Esophagus squamous epithelium (tissue), 5 donors: ENCODE measurements at regions not wholly inside any gene's neighbourhood (a gene's known extent, or its start where the extent isn't known, plus 50 kb on each side); places are given as distances from the start of the nearest gene placed in this dataset.

Experiments
- DNase-seq: peaks from one replicate; lab custom pipeline; 2025; lab: John Stamatoyannopoulos, UW
- H3K27ac ChIP-seq, 4 donors: fragments of 200-600 bp; sonication (generic); one replicate each; pipeline ENCODE4 v1.5.1; 2016 to 2019; ENCODE audit warnings: mild to moderate bottlenecking in 1 of 4
- H3K27me3 ChIP-seq, 4 donors: fragments of 200-600 bp; sonication (generic); 1 replicate in 3 of 4; 2 replicates in 1 of 4; pipeline versions ENCODE4 v1.5.1 to v1.6.0; 2017 to 2021; ENCODE audit warnings: antibody characterized with exemption in 1 of 4
- H3K36me3 ChIP-seq, 3 donors: fragments of 200-600 bp; sonication (generic); one replicate each; pipeline ENCODE4 v1.5.1; 2016 to 2019
- H3K4me1 ChIP-seq, 3 donors: fragments of 200-600 bp; sonication (generic); one replicate each; pipeline ENCODE4 v1.5.1; 2017 to 2019
- H3K4me3 ChIP-seq, 4 donors: fragments of 200-600 bp; sonication (generic); 1 replicate in 3 of 4; 2 replicates in 1 of 4; pipeline ENCODE4 v1.5.1; 2016 to 2019; ENCODE audit warnings: mild to moderate bottlenecking in 2 of 4, moderate library complexity in 1 of 4
- H3K9me3 ChIP-seq, 3 donors: fragments of 200-600 bp; sonication (generic); one replicate each; pipeline ENCODE4 v1.5.1; 2016 to 2019
- CTCF ChIP-seq, 6 experiments: fragments of 450-650 bp in 4 of 6; fragments of 200-600 bp in 2 of 6; sonication (generic) in 2 of 6; IDR thresholded peaks; one replicate each; pipeline ENCODE4 v1.5.1; 2016 to 2019; ENCODE audit warnings: antibody characterized with exemption in 6 of 6, mild to moderate bottlenecking in 4 of 6, moderate library complexity in 4 of 6
- POLR2A ChIP-seq, 4 donors: fragments of 450-650 bp; IDR thresholded peaks; one replicate each; pipeline ENCODE4 v1.6.1; 2017; ENCODE audit warnings: antibody characterized with exemption in 4 of 4, mild to moderate bottlenecking in 4 of 4, moderate library complexity in 3 of 4
- WGBS, 2 donors: methylation state at CpG; one replicate each; pipeline ENCODE4 v1.1.5; 2018; 5-methylcytosine and 5-hydroxymethylcytosine counted together
- intact Hi-C: fragments of 100-400 bp; cut with DNase I; formaldehyde crosslinking; loops from one replicate; pipeline ENCODE4 v1.15.0; 2022
- donor health status: DM: yes; HTN: yes; CAD: no.

- 71 to 72% methylated on average over 2 of the region's 2 CpGs for WGBS, 2 donors
- H3K4me3 ChIP-seq = no peak overlapping the region
- intact Hi-C loops = no loop called here
- no peaks in the 10 kb centered on the region for H3K27me3 ChIP-seq
- no peaks in the 10 kb centered on the region for H3K36me3 ChIP-seq
- no peak overlapping the region for H3K27ac ChIP-seq
- TF ChIP-seq POLR2A (IDR thresholded peaks at IDR 0.05) = no peak
- no peak for TF ChIP-seq CTCF (IDR thresholded peaks at IDR 0.05)
- H3K4me1 ChIP-seq = no peaks in the 10 kb centered on the region
- H3K9me3 ChIP-seq = no peaks in the 10 kb centered on the region
- DNase-seq = no peak
Observed at GRCh38 chr3:168645180-168645579, 549.5 kb upstream of the GOLIM4 start.

GRCh38 chr3:168628549-168628948, 532.8 kb upstream of the GOLIM4 start:
- Histone ChIP-seq H3K27ac (no peak overlapping the region), H3K36me3 (no peaks in the 10 kb centered on the region), H3K4me3 (no peak overlapping the region), H3K9me3 (no peaks in the 10 kb centered on the region), H3K27me3 (no peaks in the 10 kb centered on the region), H3K4me1 (no peaks in the 10 kb centered on the region)
- DNase-seq = no peak
- no peak for TF ChIP-seq CTCF (IDR thresholded peaks at IDR 0.05)
- TF ChIP-seq POLR2A (IDR thresholded peaks at IDR 0.05) = no peak
- intact Hi-C loops = no loop called here

- no peaks in the 10 kb centered on the region for H3K27me3 ChIP-seq
- intact Hi-C loops = no loop called here
- H3K9me3 ChIP-seq = no peaks in the 10 kb centered on the region
- H3K27ac ChIP-seq = no peak overlapping the region
- TF ChIP-seq POLR2A (IDR thresholded peaks at IDR 0.05) = no peak
- no peak for TF ChIP-seq CTCF (IDR thresholded peaks at IDR 0.05)
- H3K4me3 ChIP-seq = no peak overlapping the region
- no peaks in the 10 kb centered on the region for H3K36me3 ChIP-seq
- DNase-seq = no peak
- H3K4me1 ChIP-seq = no peaks in the 10 kb centered on the region
Observed at GRCh38 chr3:168625477-168625876, 529.8 kb upstream of the GOLIM4 start.

- intact Hi-C loops = no loop called here
- H3K27me3 ChIP-seq = no peaks in the 10 kb centered on the region
- TF ChIP-seq CTCF (IDR thresholded peaks at IDR 0.05) (no peak), POLR2A (IDR thresholded peaks at IDR 0.05) (no peak)
Observed at GRCh38 chr3:168624892-168625448, 529.2 kb upstream of the GOLIM4 start.

GRCh38 chr3:168624195-168624594, 528.5 kb upstream of the GOLIM4 start:
- Histone ChIP-seq H3K4me3 (no peak overlapping the region), H3K27me3 (no peaks in the 10 kb centered on the region), H3K4me1 (no peaks in the 10 kb centered on the region), H3K9me3 (no peaks in the 10 kb centered on the region), H3K36me3 (no peaks in the 10 kb centered on the region), H3K27ac (no peak overlapping the region)
- TF ChIP-seq CTCF (IDR thresholded peaks at IDR 0.05) = no peak
- intact Hi-C loops = no loop called here
- no peak for DNase-seq

More at GRCh38 chr3:168624892-168625448, 529.2 kb upstream of the GOLIM4 start:
- Histone ChIP-seq H3K4me3 (no peak overlapping the region), H3K4me1 (no peaks in the 10 kb centered on the region), H3K36me3 (no peaks in the 10 kb centered on the region), H3K27ac (no peak overlapping the region), H3K9me3 (no peaks in the 10 kb centered on the region)
- WGBS, 2 donors = 53 to 63% methylated on average over 1 of the region's 1 CpG
- DNase-seq = no peak
